Activated naive CD4-positive, alpha-beta T cell treated with anti-CD3 and anti-CD28 coated beads, Interleukin-2, amount 50 U/mL, for 24 hours (primary cell): ENCODE measurements at regions not wholly inside any gene's neighbourhood (a gene's known extent, or its start where the extent isn't known, plus 50 kb on each side); places are given as distances from the start of the nearest gene placed in this dataset.
A peak's percentile ranks its signal among the peaks of the same experiment; 100 is the strongest.

Experiments
- H3K27ac Mint-ChIP-seq: one replicate; pipeline ENCODE4 v1.8.0; 2021; ENCODE audit warnings: mild to moderate bottlenecking, mixed read lengths
- H3K27me3 Mint-ChIP-seq: one replicate; pipeline ENCODE4 v1.8.0; 2021; ENCODE audit warnings: mixed read lengths
- H3K36me3 Mint-ChIP-seq: one replicate; pipeline ENCODE4 v1.8.0; 2021; ENCODE audit warnings: mixed read lengths
- H3K4me1 Mint-ChIP-seq: one replicate; pipeline ENCODE4 v1.8.0; 2021; ENCODE audit warnings: mixed read lengths
- H3K4me3 Mint-ChIP-seq: one replicate; pipeline ENCODE4 v1.8.0; 2021; ENCODE audit warnings: mild to moderate bottlenecking, mixed read lengths
- H3K9me3 Mint-ChIP-seq: one replicate; pipeline ENCODE4 v1.8.0; 2021; ENCODE audit warnings: mixed read lengths

DNA sequence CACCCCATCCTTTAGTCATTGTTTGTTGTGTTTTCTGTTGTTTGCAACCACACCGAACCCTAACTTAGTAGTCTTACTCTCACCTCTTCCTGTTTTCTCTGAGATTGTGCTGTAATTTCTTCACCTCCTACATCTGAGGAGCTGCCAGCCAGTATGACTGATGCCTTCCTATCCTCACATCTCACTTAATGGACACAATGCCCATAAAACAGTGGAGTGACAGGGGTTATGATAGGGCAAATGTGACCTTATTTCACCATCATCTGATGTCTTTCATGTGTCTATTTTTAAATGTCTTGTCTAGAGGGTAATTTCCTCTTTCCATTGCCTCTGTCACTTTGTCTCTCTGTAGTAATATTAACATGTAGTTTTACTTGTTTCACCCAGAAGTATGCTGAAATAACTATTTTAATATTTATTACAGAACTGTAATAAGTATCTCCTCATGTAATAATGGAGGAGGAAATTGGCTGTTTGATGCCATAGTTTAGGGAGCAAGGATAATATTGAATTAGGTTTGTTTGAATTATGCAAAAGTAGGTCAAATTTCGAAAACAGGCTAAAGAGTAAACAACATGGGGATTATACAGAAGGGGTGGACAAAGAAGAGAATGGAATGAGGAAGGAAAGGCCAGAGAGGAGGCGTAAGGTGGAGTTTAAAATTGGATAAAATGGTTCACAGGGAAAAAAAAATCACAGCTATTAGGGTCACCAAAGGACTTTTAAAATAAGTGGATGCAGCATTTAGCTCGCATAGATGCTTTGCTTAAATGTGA is 103.5 kb upstream of the SPRY2 start:
- Mint-ChIP-seq H3K4me1 (no peaks in the 10 kb centered on the region), H3K36me3 (no peaks in the 10 kb centered on the region), H3K27ac (no peak overlapping the region), H3K4me3 (no peak overlapping the region), H3K9me3 (peaks cover 14% of the 10 kb centered on the region), H3K27me3 (no peaks in the 10 kb centered on the region)

DNA sequence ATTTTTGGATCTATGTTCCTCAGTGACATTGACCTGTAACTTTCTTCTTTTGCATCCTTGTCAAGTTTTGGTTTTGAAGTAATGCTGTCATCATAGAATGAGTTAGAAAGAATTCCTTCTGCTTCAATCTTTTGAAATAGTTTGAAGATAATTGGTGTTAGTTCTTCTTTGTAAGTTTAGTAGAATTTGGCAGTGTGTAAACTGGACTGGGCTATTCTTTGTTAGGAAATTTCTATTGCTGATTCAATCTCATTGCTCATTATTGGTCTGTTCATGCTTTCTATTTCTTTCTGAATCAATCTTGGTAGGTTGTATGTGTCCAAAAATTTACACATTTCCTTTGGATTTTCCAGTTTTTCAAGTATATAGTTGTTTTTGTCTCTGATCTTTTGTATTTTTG is 101.7 kb upstream of the SPRY2 start:
- no peaks in the 10 kb centered on the region for H3K27me3 Mint-ChIP-seq
- H3K9me3 Mint-ChIP-seq: peaks cover 14% of the 10 kb centered on the region
- no peak overlapping the region for H3K27ac Mint-ChIP-seq
- no peaks in the 10 kb centered on the region for H3K36me3 Mint-ChIP-seq
- no peak overlapping the region for H3K4me3 Mint-ChIP-seq
- H3K4me1 Mint-ChIP-seq: no peaks in the 10 kb centered on the region

DNA sequence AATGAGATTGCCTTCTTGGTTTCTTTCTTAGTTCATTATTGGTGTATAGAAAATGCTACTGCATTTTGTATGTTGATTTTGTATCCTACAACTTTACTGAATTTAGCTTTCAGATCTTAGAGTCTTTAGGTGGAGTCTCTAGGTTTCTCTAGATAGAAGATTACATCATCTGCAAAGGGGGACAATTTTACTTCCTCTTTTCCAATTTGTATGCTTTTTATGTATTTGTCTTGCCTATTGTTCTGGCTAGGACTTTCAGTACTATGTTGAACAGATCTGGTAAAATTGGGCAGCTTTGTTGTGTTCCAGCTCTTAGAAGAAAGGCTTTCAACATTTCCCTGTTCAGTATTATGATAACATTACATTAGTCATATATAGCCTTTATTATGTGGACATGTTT is 101.0 kb upstream of the SPRY2 start:
- H3K27me3 Mint-ChIP-seq: no peaks in the 10 kb centered on the region
- H3K27ac Mint-ChIP-seq: peak overlapping the region; percentile 25
- no peaks in the 10 kb centered on the region for H3K36me3 Mint-ChIP-seq
- H3K9me3 Mint-ChIP-seq: peaks cover 14% of the 10 kb centered on the region
- H3K4me3 Mint-ChIP-seq: no peak overlapping the region
- H3K4me1 Mint-ChIP-seq: no peaks in the 10 kb centered on the region

DNA sequence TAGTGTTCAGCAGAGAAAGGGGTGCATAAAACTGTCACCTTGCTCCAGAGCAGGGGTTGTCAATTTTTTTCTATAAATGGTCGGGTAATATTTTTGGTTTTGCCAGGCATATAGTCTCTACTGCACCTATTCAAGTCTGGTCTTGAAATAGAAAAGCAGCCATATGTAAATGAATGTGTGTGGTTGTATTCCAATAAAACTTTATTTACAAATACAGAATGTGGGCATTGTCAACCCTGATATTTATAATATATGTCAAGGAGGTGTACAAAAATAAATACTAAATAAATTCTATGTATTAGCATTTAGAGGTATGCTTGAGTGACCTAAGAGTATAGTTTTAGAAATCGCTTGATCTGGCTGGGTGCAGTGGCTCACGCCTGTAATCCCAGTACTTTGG is 97.6 kb upstream of the SPRY2 start:
- Mint-ChIP-seq H3K36me3 (no peaks in the 10 kb centered on the region), H3K27me3 (peaks cover 2% of the 10 kb centered on the region), H3K9me3 (peaks cover 8% of the 10 kb centered on the region), H3K4me3 (no peak overlapping the region), H3K27ac (no peak overlapping the region), H3K4me1 (no peaks in the 10 kb centered on the region)

DNA sequence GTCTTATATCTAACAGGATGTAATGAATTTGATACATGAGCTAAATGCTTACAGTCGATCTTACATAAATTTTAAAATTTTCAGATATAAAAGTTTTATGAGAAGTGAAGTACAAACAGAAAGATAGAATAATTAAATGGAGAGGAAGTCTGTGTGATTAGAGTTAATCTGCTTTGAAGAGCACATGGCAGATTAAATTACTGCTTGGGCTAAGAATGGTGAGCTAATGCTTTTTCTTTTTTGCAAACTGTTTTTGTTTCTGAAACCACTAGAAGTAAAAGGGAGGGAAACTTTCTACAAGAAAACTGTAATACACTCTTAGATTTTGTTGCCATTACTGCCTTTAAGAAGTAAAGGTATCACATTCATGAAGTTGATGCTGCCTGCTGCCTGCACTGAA is 96.3 kb upstream of the SPRY2 start:
- Mint-ChIP-seq H3K9me3 (no peaks in the 10 kb centered on the region), H3K27me3 (peaks cover 2% of the 10 kb centered on the region), H3K4me1 (no peaks in the 10 kb centered on the region), H3K4me3 (no peak overlapping the region), H3K36me3 (no peaks in the 10 kb centered on the region), H3K27ac (no peak overlapping the region)

DNA sequence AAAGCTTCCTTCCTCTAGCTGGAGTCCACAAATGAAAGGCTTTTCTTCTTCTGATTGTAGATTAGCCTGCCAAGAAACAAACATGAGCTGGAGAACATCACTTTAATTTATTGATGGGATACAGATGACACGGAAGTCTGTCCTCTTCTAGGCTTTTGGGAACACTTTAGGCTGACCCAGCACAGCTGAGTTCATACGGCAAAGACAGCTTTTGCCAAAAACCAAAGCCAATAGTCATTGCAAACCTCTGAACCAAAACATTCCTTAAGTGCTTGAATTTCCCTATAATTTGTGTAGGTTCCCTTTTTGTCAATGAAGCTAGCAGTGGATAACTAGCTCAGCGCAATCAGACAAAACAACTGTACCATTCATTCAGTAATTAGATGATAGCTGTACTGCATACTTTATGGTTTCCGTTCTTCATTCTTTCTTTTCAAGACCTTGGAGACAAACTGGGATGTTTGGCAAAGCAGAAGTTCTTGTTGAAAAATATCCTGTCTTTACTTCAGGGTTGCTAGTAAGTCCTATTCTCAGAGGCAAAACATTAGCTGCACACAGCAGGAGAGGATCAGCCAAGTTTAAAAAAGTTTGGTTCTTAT is 95.7 kb upstream of the SPRY2 start:
- Mint-ChIP-seq H3K4me3 (no peak overlapping the region), H3K27ac (no peak overlapping the region), H3K27me3 (peaks cover 2% of the 10 kb centered on the region), H3K36me3 (no peaks in the 10 kb centered on the region), H3K9me3 (no peaks in the 10 kb centered on the region), H3K4me1 (no peaks in the 10 kb centered on the region)

DNA sequence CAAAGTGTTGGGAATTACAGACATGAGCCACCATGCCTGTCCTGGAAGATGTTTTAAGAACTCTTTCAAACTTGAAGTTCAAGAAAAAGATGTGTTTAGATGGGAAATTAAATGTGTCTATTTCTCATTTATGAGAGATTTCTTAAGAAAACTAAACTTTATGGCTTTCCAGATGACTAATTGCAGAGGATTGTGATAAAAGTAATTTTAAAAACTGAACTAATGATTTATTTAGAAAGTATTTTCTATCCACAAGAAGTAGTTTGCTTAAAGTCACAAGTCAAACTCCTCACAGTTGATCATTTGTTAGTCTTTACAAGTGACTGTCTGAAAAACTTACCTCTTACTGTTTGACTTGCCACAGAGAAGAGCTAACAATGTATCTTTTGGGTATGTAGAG is 89.6 kb upstream of the SPRY2 start:
- H3K4me1 Mint-ChIP-seq: no peaks in the 10 kb centered on the region
- H3K36me3 Mint-ChIP-seq: no peaks in the 10 kb centered on the region

DNA sequence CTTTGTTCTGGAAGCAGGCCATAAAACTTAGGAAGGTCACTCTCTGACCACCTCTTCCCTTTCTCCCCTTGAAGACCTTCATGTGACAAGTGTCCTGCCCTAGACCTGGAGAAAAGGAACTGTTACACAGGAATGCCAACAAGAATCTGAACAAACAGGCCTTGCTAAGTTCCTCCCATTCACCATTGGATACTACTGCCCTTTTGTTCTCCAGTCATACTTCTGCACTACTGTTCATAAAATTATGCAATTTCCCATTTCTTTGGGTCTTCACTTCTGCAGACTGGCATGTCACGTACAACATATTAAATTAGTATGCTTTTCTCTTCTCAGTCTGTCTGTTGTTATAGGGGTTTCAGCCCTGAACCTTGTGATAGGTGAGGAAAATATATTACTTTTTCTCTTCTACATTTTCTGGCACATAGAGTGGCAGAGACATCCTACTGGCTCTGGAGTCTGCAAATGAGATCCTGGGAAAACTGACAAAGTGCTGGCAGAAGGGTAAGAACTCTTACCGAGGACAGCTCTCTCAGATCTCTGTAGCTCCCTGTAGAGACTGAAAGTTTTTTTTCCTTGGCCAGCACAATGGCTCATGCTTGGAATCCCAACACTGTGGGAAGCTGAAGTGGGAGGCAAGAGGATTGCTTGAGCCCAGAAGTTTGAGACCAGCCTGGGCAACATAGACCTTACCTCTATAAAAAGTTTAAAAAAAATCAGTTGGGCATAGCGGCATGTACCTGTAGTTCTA is 87.6 kb upstream of the SPRY2 start:
- no peaks in the 10 kb centered on the region for H3K27me3 Mint-ChIP-seq
- H3K9me3 Mint-ChIP-seq: peaks cover 4% of the 10 kb centered on the region
- H3K36me3 Mint-ChIP-seq: no peaks in the 10 kb centered on the region
- no peak overlapping the region for H3K4me3 Mint-ChIP-seq
- H3K27ac Mint-ChIP-seq: no peak overlapping the region
- H3K4me1 Mint-ChIP-seq: no peaks in the 10 kb centered on the region

More for the DNA sequence above, 89.6 kb upstream of the SPRY2 start:
- Mint-ChIP-seq H3K4me3 (no peak overlapping the region), H3K27ac (no peak overlapping the region), H3K27me3 (peaks cover 2% of the 10 kb centered on the region), H3K9me3 (peaks cover 4% of the 10 kb centered on the region)

DNA sequence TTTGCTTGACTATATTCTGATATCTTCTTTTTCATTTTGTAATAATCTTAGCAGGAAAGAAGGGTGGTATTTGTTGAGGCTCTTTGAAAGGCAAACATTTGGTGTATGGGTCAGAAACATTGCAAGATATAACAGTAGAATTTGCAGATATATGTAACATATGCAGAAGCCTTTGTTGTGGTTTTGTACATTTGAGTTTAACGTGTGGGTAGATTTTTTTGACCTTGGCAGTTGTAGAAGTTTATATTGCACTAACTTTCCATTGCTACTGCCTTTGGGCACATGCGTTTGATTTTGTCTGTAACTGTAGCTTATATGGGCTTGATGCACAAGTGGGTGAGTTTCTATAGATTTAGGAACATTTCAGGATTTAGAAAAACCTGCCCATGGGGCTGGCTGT is 78.5 kb upstream of the SPRY2 start:
- Mint-ChIP-seq H3K27me3 (peaks cover 1% of the 10 kb centered on the region), H3K9me3 (peaks cover 15% of the 10 kb centered on the region), H3K4me3 (no peak overlapping the region), H3K27ac (no peak overlapping the region), H3K4me1 (no peaks in the 10 kb centered on the region), H3K36me3 (no peaks in the 10 kb centered on the region)

DNA sequence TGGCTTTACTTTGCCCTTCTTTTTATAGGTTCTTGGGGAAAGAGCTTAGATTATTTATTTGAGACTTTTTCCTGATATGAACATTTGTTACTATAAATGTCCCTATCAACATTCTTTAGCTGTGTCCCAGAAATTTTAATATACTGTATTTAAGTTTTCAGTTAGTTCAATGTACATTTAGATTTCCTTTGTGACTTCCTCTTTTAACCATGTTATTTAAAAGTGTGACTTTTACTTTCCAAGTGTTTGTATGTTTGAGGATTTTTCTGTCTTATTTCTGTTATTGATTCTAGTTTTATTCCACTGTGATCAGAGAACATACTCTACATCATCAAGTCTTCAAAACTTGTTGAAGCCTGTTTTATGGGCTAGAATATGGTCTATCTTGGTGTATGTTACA is 72.7 kb upstream of the SPRY2 start:
- Mint-ChIP-seq H3K9me3 (peaks cover 16% of the 10 kb centered on the region), H3K4me3 (no peak overlapping the region), H3K27me3 (peaks cover 1% of the 10 kb centered on the region), H3K4me1 (no peaks in the 10 kb centered on the region), H3K27ac (no peak overlapping the region), H3K36me3 (no peaks in the 10 kb centered on the region)

DNA sequence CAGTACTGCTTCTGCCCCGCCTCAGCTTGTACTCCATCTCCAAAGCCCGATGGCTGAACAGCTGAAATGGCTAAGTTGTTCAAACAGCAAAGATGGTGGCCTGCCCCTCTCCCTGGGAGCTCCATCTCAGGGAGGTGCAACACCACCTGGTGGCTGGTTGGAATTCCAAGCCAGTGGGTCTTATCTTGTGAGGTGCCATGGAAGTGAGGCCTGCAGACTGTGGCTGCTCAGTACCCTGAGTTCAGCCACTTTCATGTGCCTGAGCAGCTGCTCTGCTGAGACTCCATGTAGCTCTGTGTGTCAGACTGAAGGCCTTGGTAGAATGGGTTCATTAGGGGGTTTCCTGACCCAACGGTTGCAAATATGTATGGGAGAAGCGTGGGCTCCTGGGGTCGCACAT is 67.3 kb upstream of the SPRY2 start:
- H3K36me3 Mint-ChIP-seq: no peaks in the 10 kb centered on the region
- H3K27ac Mint-ChIP-seq: no peak overlapping the region
- no peaks in the 10 kb centered on the region for H3K4me1 Mint-ChIP-seq
- peaks cover 24% of the 10 kb centered on the region for H3K9me3 Mint-ChIP-seq
- no peaks in the 10 kb centered on the region for H3K27me3 Mint-ChIP-seq
- no peak overlapping the region for H3K4me3 Mint-ChIP-seq

DNA sequence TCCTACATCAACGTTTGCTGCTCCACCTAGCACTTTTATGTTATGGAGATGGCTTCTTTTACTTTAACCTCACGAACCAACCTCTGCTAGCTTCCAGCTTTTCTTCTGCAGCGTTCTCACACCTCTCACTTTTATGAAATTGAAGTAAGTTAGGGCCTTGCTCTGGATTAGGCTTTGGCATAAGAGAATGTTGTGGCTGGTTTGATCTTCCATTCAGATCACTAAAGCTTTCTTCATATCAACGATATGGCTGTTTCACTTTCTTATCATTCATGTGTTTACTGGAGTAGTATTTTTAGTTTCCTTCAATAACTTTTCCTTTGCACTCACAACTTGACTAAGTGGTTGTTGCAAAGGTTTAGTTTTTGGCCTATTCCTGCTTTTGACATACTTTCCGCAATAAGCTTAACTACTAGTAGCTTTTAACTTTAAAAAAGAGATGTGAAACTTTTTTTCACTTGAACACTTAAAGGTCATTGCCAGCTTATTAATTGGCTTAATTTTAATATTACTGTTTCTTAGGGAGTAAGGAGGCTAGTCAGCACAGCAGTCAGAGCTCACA is 60.0 kb upstream of the SPRY2 start:
- H3K4me3 Mint-ChIP-seq: no peak overlapping the region
- no peaks in the 10 kb centered on the region for H3K27me3 Mint-ChIP-seq
- H3K4me1 Mint-ChIP-seq: peaks cover 20% of the 10 kb centered on the region
- no peak overlapping the region for H3K27ac Mint-ChIP-seq
- peaks cover 13% of the 10 kb centered on the region for H3K9me3 Mint-ChIP-seq
- H3K36me3 Mint-ChIP-seq: no peaks in the 10 kb centered on the region

DNA sequence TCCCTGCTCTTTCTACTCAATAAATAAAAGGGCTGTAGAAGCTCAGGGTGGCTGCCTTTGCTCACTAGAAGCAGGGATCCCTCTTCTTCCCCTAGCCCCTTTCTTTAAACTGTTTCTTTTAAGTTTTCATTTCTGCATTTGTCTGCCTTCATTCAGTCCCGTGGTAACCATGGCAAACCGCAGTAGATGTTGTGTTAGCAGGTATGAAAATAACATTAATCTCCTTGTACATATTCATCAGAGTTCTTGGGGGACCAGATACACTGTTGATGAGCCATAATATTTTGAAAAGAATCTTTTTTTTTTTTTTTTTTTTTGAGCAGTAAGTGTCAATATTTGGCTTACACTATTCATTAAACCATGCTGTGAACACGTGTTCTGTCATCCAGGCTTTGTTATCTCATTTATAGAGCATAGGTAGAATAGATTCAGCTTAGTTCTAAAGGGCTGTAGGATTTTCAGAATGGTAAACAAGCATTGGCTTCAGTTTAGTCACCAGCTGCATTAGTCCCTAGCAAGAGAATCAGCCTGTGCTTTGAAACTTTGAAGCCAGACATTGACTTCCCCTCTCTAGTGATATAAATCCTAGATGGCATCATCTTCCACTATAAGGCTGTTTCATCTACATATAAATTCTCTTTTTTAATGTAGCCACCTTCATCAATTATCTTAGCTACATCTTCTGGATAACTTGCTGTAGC is 59.4 kb upstream of the SPRY2 start:
- Mint-ChIP-seq H3K36me3 (no peaks in the 10 kb centered on the region), H3K27me3 (no peaks in the 10 kb centered on the region), H3K9me3 (peaks cover 13% of the 10 kb centered on the region), H3K27ac (no peak overlapping the region), H3K4me3 (no peak overlapping the region), H3K4me1 (peaks cover 20% of the 10 kb centered on the region)

DNA sequence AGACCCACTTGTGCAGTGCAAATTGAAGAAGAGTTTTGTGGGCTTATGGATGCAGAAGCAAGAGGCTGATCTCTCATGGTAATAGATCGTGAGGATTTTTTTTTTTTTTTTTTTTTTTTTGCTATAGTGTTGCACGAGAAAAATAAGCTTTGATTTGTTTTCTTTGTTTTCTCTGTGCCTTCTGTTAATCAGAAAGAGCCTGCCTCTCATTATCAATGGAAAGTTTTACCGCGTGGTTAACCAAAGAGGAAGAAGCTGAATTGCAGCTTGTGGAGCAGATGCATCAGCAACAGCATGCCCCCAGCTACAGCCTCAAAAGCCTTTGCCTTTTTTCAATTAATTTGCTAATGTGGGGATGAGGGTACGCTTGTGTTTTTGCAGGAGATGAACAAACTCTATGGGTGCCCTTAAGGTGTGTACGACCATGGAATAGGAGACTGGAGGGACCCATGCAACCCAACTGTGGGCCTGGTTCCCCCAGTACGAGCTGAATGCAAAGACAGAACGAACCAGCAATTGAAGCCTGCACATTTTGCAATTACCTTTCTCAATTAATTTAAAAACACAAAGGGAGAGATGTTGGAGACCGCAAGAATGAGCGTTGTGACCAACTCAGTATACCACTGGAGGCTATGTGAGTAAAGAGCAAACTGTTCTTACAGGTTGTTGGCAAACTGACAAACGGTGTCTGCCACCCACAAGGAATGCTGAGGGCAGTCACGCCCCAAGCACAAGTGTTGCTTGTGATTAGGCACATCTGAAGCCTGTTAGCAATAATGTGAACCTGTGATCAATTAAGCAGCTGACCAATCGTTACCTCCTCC is 58.6 kb upstream of the SPRY2 start:
- H3K27me3 Mint-ChIP-seq: no peaks in the 10 kb centered on the region
- no peak overlapping the region for H3K4me3 Mint-ChIP-seq
- no peaks in the 10 kb centered on the region for H3K36me3 Mint-ChIP-seq
- peaks cover 11% of the 10 kb centered on the region for H3K9me3 Mint-ChIP-seq
- peaks cover 20% of the 10 kb centered on the region for H3K4me1 Mint-ChIP-seq
- no peak overlapping the region for H3K27ac Mint-ChIP-seq
